Mucosa of rectum (tissue), 2 donors: ENCODE measurements at regions not wholly inside any gene's neighbourhood (a gene's known extent, or its start where the extent isn't known, plus 50 kb on each side); places are given as distances from the start of the nearest gene placed in this dataset.
A peak's percentile ranks its signal among the peaks of the same experiment; 100 is the strongest.

Experiments
- H3K27ac ChIP-seq, 2 donors: one replicate each; pipeline ENCODE4 v1.7.0; 2013; ENCODE audit warnings: inconsistent platforms in 2 of 2, low read depth in 2 of 2, low read length in 2 of 2
- H3K27me3 ChIP-seq, 2 donors: one replicate each; pipeline ENCODE4 v1.7.0; 2013; ENCODE audit warnings: low read length in 2 of 2; ENCODE audit not compliant: control insufficient read depth in 2 of 2, insufficient read depth in 2 of 2
- H3K36me3 ChIP-seq, 2 donors: one replicate each; pipeline ENCODE4 v1.7.0; 2013; ENCODE audit warnings: low read length in 2 of 2; ENCODE audit not compliant: control insufficient read depth in 2 of 2, insufficient read depth in 2 of 2
- H3K4me1 ChIP-seq, 2 donors: one replicate each; pipeline ENCODE4 v1.7.0; 2013; ENCODE audit warnings: low read length in 2 of 2, mild to moderate bottlenecking in 1 of 2; ENCODE audit not compliant: control insufficient read depth in 2 of 2, insufficient read depth in 2 of 2
- H3K4me3 ChIP-seq, 2 donors: one replicate each; pipeline ENCODE4 v1.7.0; 2013; ENCODE audit warnings: low read length in 2 of 2
- H3K9ac ChIP-seq, 2 donors: one replicate each; pipeline ENCODE4 v1.7.0; 2013; ENCODE audit warnings: low read length in 2 of 2, low read depth in 1 of 2, mild to moderate bottlenecking in 1 of 2
- H3K9me3 ChIP-seq, 2 donors: one replicate each; pipeline ENCODE4 v1.7.0; 2013; ENCODE audit warnings: low read length in 2 of 2; ENCODE audit not compliant: control insufficient read depth in 2 of 2
- donor health status: healthy.
- donor health status: Normal muscosa, but diverticular disease.

- Histone ChIP-seq H3K4me3 (no peak overlapping the region), H3K4me1 (no peaks in the 10 kb centered on the region), H3K27me3 (no peaks in the 10 kb centered on the region), H3K9me3 (no peaks in the 10 kb centered on the region), H3K36me3 (no peaks in the 10 kb centered on the region), H3K9ac (no peak overlapping the region), H3K27ac (no peak overlapping the region)
These were observed 183.3 kb upstream of the ATP2B1 start for GRCh38 chr12:89891933-89892332.

DNA sequence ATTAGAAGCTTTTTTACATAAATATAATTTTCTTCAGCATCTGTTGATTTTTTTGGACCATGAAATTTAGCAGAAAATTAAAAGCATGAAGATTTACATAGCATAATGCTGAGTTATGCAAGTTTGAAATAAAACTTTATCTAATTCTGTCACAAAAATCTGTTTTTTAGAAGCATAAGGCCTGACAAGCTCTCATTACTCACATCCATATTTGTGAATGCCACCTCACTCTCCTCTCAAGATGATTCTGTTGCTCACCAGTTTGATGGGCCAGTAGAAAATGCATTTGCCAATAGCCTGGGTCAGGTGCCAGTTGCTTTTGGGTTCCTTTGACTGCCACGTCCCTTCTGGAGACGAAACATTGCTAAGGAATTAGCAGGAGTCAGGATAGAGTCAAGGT is 181.5 kb upstream of the ATP2B1 start:
- Histone ChIP-seq H3K9ac (no peak overlapping the region), H3K36me3 (no peaks in the 10 kb centered on the region), H3K27me3 (no peaks in the 10 kb centered on the region), H3K4me1 (no peaks in the 10 kb centered on the region), H3K9me3 (no peaks in the 10 kb centered on the region), H3K27ac (no peak overlapping the region), H3K4me3 (no peak overlapping the region)

- no peaks in the 10 kb centered on the region for H3K4me1 ChIP-seq
These were observed 180.4 kb upstream of the ATP2B1 start for GRCh38 chr12:89889062-89889461.

GRCh38 chr12:89884952-89885351 is 176.3 kb upstream of the ATP2B1 start:
- no peak overlapping the region for H3K9ac ChIP-seq
- H3K27ac ChIP-seq = no peak overlapping the region
- H3K27me3 ChIP-seq = no peaks in the 10 kb centered on the region
- no peaks in the 10 kb centered on the region for H3K36me3 ChIP-seq
- no peaks in the 10 kb centered on the region for H3K9me3 ChIP-seq
- H3K4me1 ChIP-seq = peaks cover 0 to 4% of the 10 kb centered on the region in 2 donors
- H3K4me3 ChIP-seq = no peak overlapping the region

More at GRCh38 chr12:89889062-89889461, 180.4 kb upstream of the ATP2B1 start:
- Histone ChIP-seq H3K4me3 (no peak overlapping the region), H3K9me3 (no peaks in the 10 kb centered on the region), H3K9ac (no peak overlapping the region), H3K36me3 (no peaks in the 10 kb centered on the region), H3K27ac (no peak overlapping the region), H3K27me3 (no peaks in the 10 kb centered on the region)

DNA sequence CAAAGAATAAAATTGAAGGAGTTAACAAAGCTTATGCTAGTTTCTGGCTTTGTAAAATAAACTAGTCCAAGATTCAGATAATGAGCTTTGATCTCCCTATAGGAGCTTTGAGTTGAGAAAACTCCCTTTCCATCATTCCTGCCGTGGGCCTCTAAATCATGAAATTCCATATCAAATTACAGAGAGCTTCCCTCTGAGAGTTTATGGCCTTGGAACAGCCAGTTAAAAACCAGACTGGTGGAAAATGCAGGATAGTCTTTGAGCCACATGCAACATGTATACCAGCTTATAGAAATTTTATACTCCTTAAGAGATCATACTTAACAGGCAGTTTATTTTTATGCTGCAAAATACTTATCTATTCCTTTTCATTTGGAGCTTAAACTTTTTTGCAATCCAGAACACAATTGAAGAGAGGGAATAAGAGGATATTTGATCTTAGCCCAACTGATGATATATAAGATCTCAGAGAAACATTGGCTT is 175.8 kb upstream of the ATP2B1 start:
- H3K4me1 ChIP-seq = peaks cover 0 to 4% of the 10 kb centered on the region in 2 donors
- no peaks in the 10 kb centered on the region for H3K9me3 ChIP-seq
- no peaks in the 10 kb centered on the region for H3K36me3 ChIP-seq
- no peak overlapping the region for H3K27ac ChIP-seq
- H3K4me3 ChIP-seq = no peak overlapping the region
- H3K9ac ChIP-seq = no peak overlapping the region
- no peaks in the 10 kb centered on the region for H3K27me3 ChIP-seq

GRCh38 chr12:89883630-89884389 is 175.2 kb upstream of the ATP2B1 start:
- Histone ChIP-seq H3K27me3 (no peaks in the 10 kb centered on the region), H3K4me1 (peaks cover 0 to 4% of the 10 kb centered on the region in 2 donors), H3K9ac (no peak overlapping the region), H3K36me3 (no peaks in the 10 kb centered on the region), H3K4me3 (no peak overlapping the region), H3K9me3 (no peaks in the 10 kb centered on the region), H3K27ac (no peak overlapping the region)

- H3K36me3 ChIP-seq = no peaks in the 10 kb centered on the region
- no peak overlapping the region for H3K27ac ChIP-seq
- H3K9me3 ChIP-seq = no peaks in the 10 kb centered on the region
- H3K27me3 ChIP-seq = no peaks in the 10 kb centered on the region
- H3K4me3 ChIP-seq = no peak overlapping the region
- H3K4me1 ChIP-seq = peaks cover 0 to 4% of the 10 kb centered on the region in 2 donors
- H3K9ac ChIP-seq = no peak overlapping the region
These were observed 174.2 kb upstream of the ATP2B1 start for GRCh38 chr12:89882792-89883191.

GRCh38 chr12:89882050-89882449 is 173.4 kb upstream of the ATP2B1 start:
- peak overlapping the region in 1 of 2 donors; percentile 46 for H3K27ac ChIP-seq
- H3K9ac ChIP-seq = no peak overlapping the region
- H3K27me3 ChIP-seq = no peaks in the 10 kb centered on the region
- no peaks in the 10 kb centered on the region for H3K36me3 ChIP-seq
- H3K9me3 ChIP-seq = no peaks in the 10 kb centered on the region
- no peak overlapping the region for H3K4me3 ChIP-seq
- peaks cover 0 to 4% of the 10 kb centered on the region in 2 donors for H3K4me1 ChIP-seq

GRCh38 chr12:89880690-89881350 is 172.2 kb upstream of the ATP2B1 start:
- H3K27me3 ChIP-seq = no peaks in the 10 kb centered on the region
- peak overlapping the region; percentile 43 to 46 for H3K27ac ChIP-seq
- no peaks in the 10 kb centered on the region for H3K9me3 ChIP-seq
- peaks cover 0 to 4% of the 10 kb centered on the region in 2 donors for H3K4me1 ChIP-seq
- H3K36me3 ChIP-seq = no peaks in the 10 kb centered on the region
- H3K4me3 ChIP-seq = no peak overlapping the region
- H3K9ac ChIP-seq = no peak overlapping the region

DNA sequence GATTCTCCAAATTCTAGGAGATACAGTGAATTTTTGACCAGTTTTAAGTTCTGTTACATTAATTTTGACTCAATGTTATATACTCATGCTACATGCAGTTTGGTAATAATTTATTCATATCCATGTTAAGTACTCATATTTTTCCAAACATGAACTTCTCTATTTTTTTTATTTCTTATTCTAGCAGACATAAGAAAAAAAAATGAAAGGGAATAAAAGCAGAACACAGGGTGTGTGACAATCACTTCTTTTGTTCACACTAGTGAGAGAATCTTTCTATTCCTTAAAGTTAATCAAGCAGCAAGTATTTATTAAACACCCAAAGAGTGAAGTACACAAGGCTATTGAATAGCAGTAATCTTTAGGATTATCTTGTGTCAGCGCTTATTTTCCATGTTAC is 171.1 kb upstream of the ATP2B1 start:
- Histone ChIP-seq H3K27ac (no peak overlapping the region), H3K4me3 (no peak overlapping the region), H3K36me3 (no peaks in the 10 kb centered on the region)

More for the DNA sequence above, 171.1 kb upstream of the ATP2B1 start:
- no peaks in the 10 kb centered on the region for H3K9me3 ChIP-seq
- peaks cover 0 to 4% of the 10 kb centered on the region in 2 donors for H3K4me1 ChIP-seq
- H3K9ac ChIP-seq = no peak overlapping the region
- no peaks in the 10 kb centered on the region for H3K27me3 ChIP-seq
